Gastroesophageal sphincter (tissue), 4 donors: ENCODE measurements at regions not wholly inside any gene's neighbourhood (a gene's known extent, or its start where the extent isn't known, plus 50 kb on each side); places are given as distances from the start of the nearest gene placed in this dataset.

Experiments used
- ATAC-seq: fragments of 150-250 bp; one replicate; pipeline ENCODE4 v1.9.1; 2016; ENCODE audit warnings: mild to moderate bottlenecking, moderate library complexity
- H3K27ac ChIP-seq, 4 donors: fragments of 200-600 bp; sonication (generic) in 3 of 4; 1 replicate in 3 of 4; 2 replicates in 1 of 4; pipeline ENCODE4 v1.5.1; 2016 to 2019
- H3K27me3 ChIP-seq: fragments of 200-600 bp; sonication (generic); one replicate; pipeline ENCODE4 v1.5.1; 2019
- H3K36me3 ChIP-seq, 2 donors: fragments of 200-600 bp; sonication (generic); one replicate each; pipeline ENCODE4 v1.5.1; 2019; ENCODE audit warnings: control low read depth in 1 of 2
- H3K4me1 ChIP-seq, 3 donors: fragments of 200-600 bp; sonication (generic); 1 replicate in 2 of 3; 2 replicates in 1 of 3; pipeline ENCODE4 v1.5.1; 2016 to 2019; ENCODE audit warnings: control low read depth in 2 of 3
- H3K4me3 ChIP-seq, 2 donors: fragments of 200-600 bp; sonication (generic); one replicate each; pipeline ENCODE4 v1.5.1; 2019; ENCODE audit warnings: mild to moderate bottlenecking in 1 of 2, moderate library complexity in 1 of 2
- H3K9me3 ChIP-seq, 3 donors: fragments of 200-600 bp; sonication (generic); one replicate each; pipeline ENCODE4 v1.5.1; 2017 to 2019; ENCODE audit warnings: control low read depth in 2 of 3
- CTCF ChIP-seq, 4 experiments: fragments of 200-600 bp in 2 of 4; fragments of 450-650 bp in 2 of 4; sonication (generic) in 1 of 4; IDR thresholded peaks; one replicate each; pipeline ENCODE4 v1.5.1; 2017 to 2019; ENCODE audit warnings: antibody characterized with exemption in 4 of 4, mild to moderate bottlenecking in 2 of 4, moderate library complexity in 2 of 4
- EP300 ChIP-seq: sonication (generic); formaldehyde crosslinking; IDR thresholded peaks from one replicate; pipeline ENCODE4 v1.6.1; 2017; ENCODE audit warnings: antibody characterized with exemption, mild to moderate bottlenecking
- POLR2A ChIP-seq, 2 donors: fragments of 450-650 bp; IDR thresholded peaks; one replicate each; pipeline ENCODE4 v1.6.1; 2017; ENCODE audit warnings: antibody characterized with exemption in 2 of 2, mild to moderate bottlenecking in 2 of 2, moderate library complexity in 1 of 2
- POLR2AphosphoS5 ChIP-seq: sonication (generic); formaldehyde crosslinking; IDR thresholded peaks from one replicate; pipeline ENCODE4 v1.6.1; 2017; ENCODE audit warnings: antibody characterized with exemption
- WGBS, 2 donors: methylation state at CpG; one replicate each; pipeline ENCODE4 v1.1.5; 2018; ENCODE audit warnings: low coverage in 1 of 2; 5-methylcytosine and 5-hydroxymethylcytosine counted together

GRCh38 chr12:127064207-127064606 lies 1202.8 kb upstream of the TMEM132C start:
- Histone ChIP-seq H3K4me1 (no peaks in the 10 kb centered on the region), H3K27ac (no peak overlapping the region), H3K36me3 (no peaks in the 10 kb centered on the region), H3K4me3 (no peak overlapping the region), H3K9me3 (no peaks in the 10 kb centered on the region), H3K27me3 (peaks cover 17% of the 10 kb centered on the region)
- TF ChIP-seq CTCF (IDR thresholded peaks at IDR 0.05) (no peak), EP300 (no peak), POLR2AphosphoS5 (no peak), POLR2A (IDR thresholded peaks at IDR 0.05) (no peak)
- no peak for ATAC-seq
- WGBS, 2 donors = 83 to 100% methylated on average over 4 of the region's 5 CpGs

GRCh38 chr12:127065595-127065994 lies 1201.4 kb upstream of the TMEM132C start:
- Histone ChIP-seq H3K4me3 (no peak overlapping the region), H3K4me1 (no peaks in the 10 kb centered on the region), H3K27me3 (peaks cover 13% of the 10 kb centered on the region), H3K27ac (no peak overlapping the region), H3K36me3 (no peaks in the 10 kb centered on the region), H3K9me3 (no peaks in the 10 kb centered on the region)
- TF ChIP-seq EP300 = no peak
- no peak for TF ChIP-seq POLR2A (IDR thresholded peaks at IDR 0.05)
- TF ChIP-seq POLR2AphosphoS5 = no peak
- TF ChIP-seq CTCF (IDR thresholded peaks at IDR 0.05) = no peak
- no peak for ATAC-seq
- 63 to 75% methylated on average over 1 of the region's 1 CpG for WGBS, 2 donors

- H3K9me3 ChIP-seq = no peaks in the 10 kb centered on the region
- H3K4me3 ChIP-seq = no peak overlapping the region
- no peak for TF ChIP-seq POLR2AphosphoS5
- no peak for TF ChIP-seq EP300
- no peak for TF ChIP-seq POLR2A (IDR thresholded peaks at IDR 0.05)
- TF ChIP-seq CTCF (IDR thresholded peaks at IDR 0.05) = no peak
- no peaks in the 10 kb centered on the region for H3K36me3 ChIP-seq
- WGBS, 2 donors = 12 to 20% methylated on average over 1 to 2 of the region's 2 CpGs
- ATAC-seq = no peak
- H3K27me3 ChIP-seq = peaks cover 18% of the 10 kb centered on the region
- H3K4me1 ChIP-seq = no peaks in the 10 kb centered on the region
- H3K27ac ChIP-seq = no peak overlapping the region
Measured at GRCh38 chr12:127070515-127071157, 1196.3 kb upstream of the TMEM132C start.

- 69 to 72% methylated on average over 2 of the region's 2 CpGs for WGBS, 2 donors
- no peak for TF ChIP-seq POLR2A (IDR thresholded peaks at IDR 0.05)
- TF ChIP-seq EP300 = no peak
- no peak for TF ChIP-seq CTCF (IDR thresholded peaks at IDR 0.05)
- no peak for TF ChIP-seq POLR2AphosphoS5
- H3K27me3 ChIP-seq = peaks cover 26% of the 10 kb centered on the region
- ATAC-seq = no peak
- no peaks in the 10 kb centered on the region for H3K9me3 ChIP-seq
- no peaks in the 10 kb centered on the region for H3K36me3 ChIP-seq
- no peak overlapping the region for H3K27ac ChIP-seq
- no peaks in the 10 kb centered on the region for H3K4me1 ChIP-seq
- no peak overlapping the region for H3K4me3 ChIP-seq
Measured at GRCh38 chr12:127074161-127074560, 1192.8 kb upstream of the TMEM132C start.

- ATAC-seq = no peak
- Histone ChIP-seq H3K4me1 (no peaks in the 10 kb centered on the region), H3K36me3 (no peaks in the 10 kb centered on the region), H3K27ac (no peak overlapping the region), H3K4me3 (no peak overlapping the region), H3K9me3 (no peaks in the 10 kb centered on the region), H3K27me3 (peaks cover 31% of the 10 kb centered on the region)
- TF ChIP-seq CTCF (IDR thresholded peaks at IDR 0.05) = no peak
- TF ChIP-seq POLR2AphosphoS5 = no peak
- no peak for TF ChIP-seq POLR2A (IDR thresholded peaks at IDR 0.05)
- TF ChIP-seq EP300 = no peak
- WGBS, 2 donors = 91 to 98% methylated on average over 4 of the region's 4 CpGs
Measured at GRCh38 chr12:127075981-127076380, 1191.0 kb upstream of the TMEM132C start.
